GM12878 (cell line): ENCODE measurements at regions not wholly inside any gene's neighbourhood (a gene's known extent, or its start where the extent isn't known, plus 50 kb on each side); places are given as distances from the start of the nearest gene placed in this dataset.
A peak's percentile ranks its signal among the peaks of the same experiment; 100 is the strongest.

Source experiments
- ATAC-seq: fragments of 200-7000 bp; cut with Tn5 transposase; 3 replicates; pipeline ENCODE4 v1.9.1; 2020; ENCODE audit warnings: mild to moderate bottlenecking, moderate library complexity
- BruUV-seq: library from RNA; stranded (reverse); fragments of 400-500 nt; replicated peaks from 2 replicates; lab custom pipeline; 2021; lab: Mats Ljungman, UMichigan
- CTCF ChIA-PET: fragments of 300-600 bp; sonication (Branson Sonifier 250); formaldehyde crosslinking; extraction: SDS; loops from one replicate; lab custom pipeline; 2021; ENCODE audit warnings: inconsistent platforms; lab: Yijun Ruan, JAX
- POLR2A ChIA-PET: fragments of 350-600 bp; formaldehyde crosslinking; extraction: SDS; loops from one replicate; lab custom pipeline; 2021; ENCODE audit warnings: inconsistent platforms; lab: Charles Lee
- RAD21 ChIA-PET: fragments of 300-600 bp; sonication (Branson Sonifier 250); formaldehyde crosslinking; loops from one replicate; lab custom pipeline; 2023; ENCODE audit warnings: antibody characterized with exemption; ENCODE audit not compliant: unreplicated experiment; lab: Charles Lee
- SMC1A ChIA-PET: fragments of 300-600 bp; sonication (Branson Sonifier 250); formaldehyde crosslinking; loops from one replicate; lab custom pipeline; 2023; ENCODE audit not compliant: unreplicated experiment, uncharacterized antibody; lab: Charles Lee
- DNase-seq: peaks from one replicate; pipeline ENCODE4 v3.0.0-alpha.2; 2011; ENCODE audit warnings: low read depth, low spot score
- FAIRE-seq: peaks from 3 replicates; lab custom pipeline; 2011; peaks lifted over from hg19 to GRCh38; lab: Jason Lieb, UNC
- H2AFZ ChIP-seq: 2 replicates; pipeline ENCODE4 v1.6.0; 2011; ENCODE audit warnings: low read depth, low read length, control low read depth; ENCODE audit not compliant: control insufficient read depth
- H3K27ac ChIP-seq: 2 replicates; pipeline ENCODE4 v1.5.1; 2011; ENCODE audit warnings: control low read depth; ENCODE audit not compliant: control insufficient read depth, insufficient read depth
- H3K27me3 ChIP-seq, 2 experiments: replicated peaks in 1 of 2; 2 replicates each; pipeline versions ENCODE4 v1.6.0 to v1.6.1; 2011; ENCODE audit warnings: low read length in 1 of 2; ENCODE audit not compliant: control insufficient read depth in 2 of 2, insufficient read depth in 2 of 2
- H3K36me3 ChIP-seq, 2 experiments: 2 replicates each; pipeline ENCODE4 v1.5.1; 2011; ENCODE audit warnings: low read length in 1 of 2; ENCODE audit not compliant: control insufficient read depth in 2 of 2, insufficient read depth in 2 of 2
- H3K4me1 ChIP-seq: 2 replicates; pipeline ENCODE4 v1.6.1; 2011; ENCODE audit warnings: mild to moderate bottlenecking, low read length, moderate library complexity, mixed read lengths; ENCODE audit not compliant: control insufficient read depth, insufficient read depth
- H3K4me2 ChIP-seq: 2 replicates; pipeline ENCODE4 v1.6.0; 2011; ENCODE audit warnings: control low read depth; ENCODE audit not compliant: control insufficient read depth, insufficient read depth
- H3K4me3 ChIP-seq: fragments of 200-600 bp; sonication (generic); 2 replicates; pipeline ENCODE4 v1.5.1; 2016
- H3K79me2 ChIP-seq: 2 replicates; pipeline ENCODE4 v1.6.0; 2011; ENCODE audit warnings: low read length; ENCODE audit not compliant: control insufficient read depth, insufficient read depth
- H3K9ac ChIP-seq: 2 replicates; pipeline ENCODE4 v1.8.0; 2011; ENCODE audit warnings: low read length, control low read depth, mixed read lengths; ENCODE audit not compliant: control insufficient read depth, insufficient read depth
- H3K9me3 ChIP-seq: replicated peaks from 3 replicates; pipeline ENCODE4 v1.5.1; 2011; ENCODE audit warnings: mild to moderate bottlenecking, low read length; ENCODE audit not compliant: control insufficient read depth, insufficient read depth
- H4K20me1 ChIP-seq: 2 replicates; pipeline ENCODE4 v1.6.0; 2011; ENCODE audit not compliant: control insufficient read depth, insufficient read depth
- BACH1 ChIP-seq: fragments of 450-650 bp; IDR thresholded peaks from 2 replicates; pipeline ENCODE4 v1.6.1; 2017; ENCODE audit warnings: mild to moderate bottlenecking, borderline replicate concordance
- MYB ChIP-seq: fragments of 150-350 bp; IDR thresholded peaks from 2 replicates; pipeline ENCODE4 v1.6.1; 2014; ENCODE audit warnings: mild to moderate bottlenecking, low read depth, low read length, borderline replicate concordance
- ZNF592 ChIP-seq: fragments of 450-650 bp; IDR thresholded peaks from 2 replicates; pipeline ENCODE4 v1.6.1; 2017; ENCODE audit warnings: mild to moderate bottlenecking, moderate library complexity
- whole genome bisulfite sequencing: methylation state at CpG from one replicate; pipeline ENCODE4 v1.1.6; 2016; ENCODE audit warnings: low lambda C conversion rate; ENCODE audit not compliant: insufficient replicate concordance, insufficient coverage; ENCODE audit errors: missing lambda C conversion rate; 5-methylcytosine and 5-hydroxymethylcytosine counted together
- in situ Hi-C: fragments of 300-500 bp; cut with MboI; formaldehyde crosslinking; loops from 9 replicates; pipeline ENCODE4 v1.14.3; 2018; ENCODE audit warnings: mixed read lengths
- intact Hi-C: fragments of 100-400 bp; cut with micrococcal nuclease; formaldehyde crosslinking; loops from one replicate; pipeline ENCODE4 v1.14.2; 2022; ENCODE audit not compliant: unreplicated experiment
- TF ChIP-seq, protein P1 (sequence below): fragments of 450-650 bp; IDR thresholded peaks from 2 replicates; pipeline ENCODE4 v1.6.1; 2014; ENCODE audit warnings: mild to moderate bottlenecking

DNA sequence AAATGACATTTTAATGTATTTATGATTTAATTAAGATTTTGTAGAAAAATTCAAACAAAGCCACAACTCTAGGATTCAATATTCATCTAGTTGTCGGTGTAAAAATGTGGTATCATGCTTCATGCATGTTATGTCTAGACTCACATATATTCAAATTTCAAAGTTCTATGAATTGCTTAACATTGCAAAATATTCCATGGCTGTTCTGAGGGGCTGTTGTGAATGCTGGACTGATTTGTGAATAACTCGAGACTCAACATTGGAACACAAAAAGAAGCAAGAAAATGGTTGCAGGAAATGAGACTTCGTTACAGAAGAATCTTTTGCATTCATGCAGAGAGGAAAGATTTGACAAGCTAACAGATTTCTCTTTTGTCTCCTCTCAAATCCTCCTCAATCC is 705.9 kb downstream of the DHX35 start (continued):
- TF ChIP-seq ZNF592, result no peak
- TF ChIP-seq, protein P1, sequence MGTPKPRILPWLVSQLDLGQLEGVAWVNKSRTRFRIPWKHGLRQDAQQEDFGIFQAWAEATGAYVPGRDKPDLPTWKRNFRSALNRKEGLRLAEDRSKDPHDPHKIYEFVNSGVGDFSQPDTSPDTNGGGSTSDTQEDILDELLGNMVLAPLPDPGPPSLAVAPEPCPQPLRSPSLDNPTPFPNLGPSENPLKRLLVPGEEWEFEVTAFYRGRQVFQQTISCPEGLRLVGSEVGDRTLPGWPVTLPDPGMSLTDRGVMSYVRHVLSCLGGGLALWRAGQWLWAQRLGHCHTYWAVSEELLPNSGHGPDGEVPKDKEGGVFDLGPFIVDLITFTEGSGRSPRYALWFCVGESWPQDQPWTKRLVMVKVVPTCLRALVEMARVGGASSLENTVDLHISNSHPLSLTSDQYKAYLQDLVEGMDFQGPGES, result no peak

GRCh38 chr20:39661833-39662232 is 699.7 kb downstream of the DHX35 start:
- FAIRE-seq (no peak), ATAC-seq (no peak), DNase-seq (no peak)
- in situ Hi-C loops, result no loop called here
- WGBS, result 0% methylated on average over 1 of the region's 1 CpG
- POLR2A ChIA-PET, result no interaction called here
- no peak overlapping the region for H3K9ac ChIP-seq
- H2AFZ ChIP-seq, result no peak overlapping the region
- H4K20me1 ChIP-seq, result no peaks in the 10 kb centered on the region
- H3K4me1 ChIP-seq, result no peaks in the 10 kb centered on the region
- no peaks in the 10 kb centered on the region for H3K9me3 ChIP-seq
- SMC1A ChIA-PET, result no interaction called here
- intact Hi-C loops, result no loop called here
- CTCF ChIA-PET, result interaction anchor here (0.8 to 4.5 kb wide), 2 partner anchors 212 to 246 kb away, joined by 4 to 21 read pairs; no protein-coding TSS in a partner anchor
- RAD21 ChIA-PET, result interaction anchor here (1.0 to 1.2 kb wide), 2 partner anchors 117 to 213 kb away, joined by 3 read pairs; no protein-coding TSS in a partner anchor
- H3K27ac ChIP-seq, result no peak overlapping the region
- no peaks in the 10 kb centered on the region for H3K79me2 ChIP-seq
- TF ChIP-seq MYB, result no peak
- peak; percentile 60; the same call in 1 of the 2 replicates for TF ChIP-seq BACH1
- TF ChIP-seq, all 136 proteins: peak for 1
- Histone ChIP-seq H3K4me3 (no peak overlapping the region), H3K27me3 (no peaks in the 10 kb centered on the region), H3K36me3 (no peaks in the 10 kb centered on the region), H3K4me2 (no peak overlapping the region)
- no TSS peak for BruUV-seq
